ENCODE measurements at regions not wholly inside any gene's neighbourhood (a gene's known extent, or its start where the extent isn't known, plus 50 kb on each side); places are given as distances from the start of the nearest gene placed in this dataset.
A peak's percentile ranks its signal among the peaks of the same experiment; 100 is the strongest.

GRCh38 chr15:38670128-38671005 lies 105.8 kb upstream of the RASGRP1 start:
- no CpG with 5 or more reads among the region's 3 CpGs for WGBS, 2 donors (ENCODE audit: extremely low coverage in 2 of 2, insufficient read length in 2 of 2, insufficient replicate concordance in 1 of 2)
- Histone ChIP-seq H2BK15ac (ENCODE audit: low read length) (no peak overlapping the region), H3K4me2 (ENCODE audit: insufficient read depth, low read length, poor library complexity, severe bottlenecking) (no peak overlapping the region), H2BK12ac (ENCODE audit: low read length) (no peak overlapping the region), H3K4ac (ENCODE audit: low read length) (no peak overlapping the region), H3K23ac (ENCODE audit: low read depth, low read length, poor library complexity) (no peak overlapping the region), H3K9ac (ENCODE audit: low read depth, low read length, poor library complexity) (no peak overlapping the region), H3K27ac (replicated peaks; ENCODE audit: low read length) (no peak overlapping the region), H2AFZ (ENCODE audit: low read length) (no peak overlapping the region), H3K4me3 (ENCODE audit: low read length in 2 of 2) (no peak overlapping the region), H4K8ac (ENCODE audit: low read depth, low read length) (no peak overlapping the region), H3K14ac (ENCODE audit: low read length) (no peak overlapping the region), H3K9me3 (replicated peaks in 1 of 2; ENCODE audit: control insufficient read depth in 2 of 2, insufficient read depth in 1 of 2, low read depth in 1 of 2, low read length in 2 of 2) (no peaks in the 10 kb centered on the region), H2BK120ac (ENCODE audit: low read depth, low read length) (no peak overlapping the region), H2BK5ac (ENCODE audit: low read length) (no peak overlapping the region), H3K79me1 (ENCODE audit: low read depth, low read length) (no peaks in the 10 kb centered on the region), H3K4me1 (ENCODE audit: control insufficient read depth in 2 of 2, insufficient read depth in 1 of 2, low read depth in 1 of 2, low read length in 2 of 2) (peaks cover 0 to 17% of the 10 kb centered on the region in 2 donors), H3K36me3 (replicated peaks in 1 of 2; ENCODE audit: control insufficient read depth in 2 of 2, insufficient read depth in 2 of 2, low read length in 2 of 2) (no peaks in the 10 kb centered on the region), H4K91ac (ENCODE audit: low read depth, low read length, poor library complexity) (no peak overlapping the region), H3K27me3 (ENCODE audit: control insufficient read depth in 3 of 3, insufficient read depth in 3 of 3, low read depth in 1 of 3, low read length in 3 of 3) (no peaks in the 10 kb centered on the region), H2AK5ac (ENCODE audit: low read depth, low read length) (no peak overlapping the region), H3K18ac (ENCODE audit: low read length) (no peak overlapping the region)
- DNase-seq (ENCODE audit: low spot score): no peak

GRCh38 chr15:38671006-38671387 lies 106.4 kb upstream of the RASGRP1 start:
- Histone ChIP-seq H4K8ac (ENCODE audit: low read depth, low read length) (no peak overlapping the region), H2AK5ac (ENCODE audit: low read depth, low read length) (no peak overlapping the region), H3K14ac (ENCODE audit: low read length) (no peak overlapping the region), H2AFZ (ENCODE audit: low read length) (no peak overlapping the region), H2BK12ac (ENCODE audit: low read length) (no peak overlapping the region), H3K79me1 (ENCODE audit: low read depth, low read length) (no peaks in the 10 kb centered on the region), H2BK120ac (ENCODE audit: low read depth, low read length) (no peak overlapping the region), H3K9me3 (replicated peaks in 1 of 2; ENCODE audit: control insufficient read depth in 2 of 2, insufficient read depth in 1 of 2, low read depth in 1 of 2, low read length in 2 of 2) (no peaks in the 10 kb centered on the region), H2BK5ac (ENCODE audit: low read length) (no peak overlapping the region), H3K27ac (replicated peaks; ENCODE audit: low read length) (no peak overlapping the region), H3K18ac (ENCODE audit: low read length) (no peak overlapping the region), H3K4me3 (ENCODE audit: low read length in 2 of 2) (no peak overlapping the region), H4K91ac (ENCODE audit: low read depth, low read length, poor library complexity) (no peak overlapping the region), H3K23ac (ENCODE audit: low read depth, low read length, poor library complexity) (no peak overlapping the region), H3K36me3 (replicated peaks in 1 of 2; ENCODE audit: control insufficient read depth in 2 of 2, insufficient read depth in 2 of 2, low read length in 2 of 2) (no peaks in the 10 kb centered on the region), H3K4me1 (ENCODE audit: control insufficient read depth in 2 of 2, insufficient read depth in 1 of 2, low read depth in 1 of 2, low read length in 2 of 2) (peaks cover 0 to 17% of the 10 kb centered on the region in 2 donors), H3K27me3 (ENCODE audit: control insufficient read depth in 3 of 3, insufficient read depth in 3 of 3, low read depth in 1 of 3, low read length in 3 of 3) (no peaks in the 10 kb centered on the region), H3K9ac (ENCODE audit: low read depth, low read length, poor library complexity) (no peak overlapping the region), H2BK15ac (ENCODE audit: low read length) (no peak overlapping the region), H3K4me2 (ENCODE audit: insufficient read depth, low read length, poor library complexity, severe bottlenecking) (no peak overlapping the region), H3K4ac (ENCODE audit: low read length) (no peak overlapping the region)
- DNase-seq (ENCODE audit: low spot score): no peak
- WGBS, 2 donors (ENCODE audit: extremely low coverage in 2 of 2, insufficient read length in 2 of 2, insufficient replicate concordance in 1 of 2): no CpG with 5 or more reads among the region's 2 CpGs

- no peak overlapping the region for H2AFZ ChIP-seq (ENCODE audit: low read length)
- no peak overlapping the region for H4K8ac ChIP-seq (ENCODE audit: low read depth, low read length)
- no peak overlapping the region for H3K27ac ChIP-seq (replicated peaks; ENCODE audit: low read length)
- H3K23ac ChIP-seq (ENCODE audit: low read depth, low read length, poor library complexity): no peak overlapping the region
- H2BK120ac ChIP-seq (ENCODE audit: low read depth, low read length): no peak overlapping the region
- no CpG with 5 or more reads among the region's 6 CpGs for WGBS, 2 donors (ENCODE audit: extremely low coverage in 2 of 2, insufficient read length in 2 of 2, insufficient replicate concordance in 1 of 2)
- H3K18ac ChIP-seq (ENCODE audit: low read length): peak overlapping the region; percentile 90
- no peak overlapping the region for H3K14ac ChIP-seq (ENCODE audit: low read length)
- H3K4me3 ChIP-seq (ENCODE audit: low read length in 2 of 2): no peak overlapping the region
- H2BK5ac ChIP-seq (ENCODE audit: low read length): no peak overlapping the region
- no peak overlapping the region for H4K91ac ChIP-seq (ENCODE audit: low read depth, low read length, poor library complexity)
- H3K4me1 ChIP-seq (ENCODE audit: control insufficient read depth in 2 of 2, insufficient read depth in 1 of 2, low read depth in 1 of 2, low read length in 2 of 2): peaks cover 0 to 17% of the 10 kb centered on the region in 2 donors
- no peak overlapping the region for H3K9ac ChIP-seq (ENCODE audit: low read depth, low read length, poor library complexity)
- no peak overlapping the region for H2BK15ac ChIP-seq (ENCODE audit: low read length)
- H3K27me3 ChIP-seq (ENCODE audit: control insufficient read depth in 3 of 3, insufficient read depth in 3 of 3, low read depth in 1 of 3, low read length in 3 of 3): no peaks in the 10 kb centered on the region
- no peak overlapping the region for H2BK12ac ChIP-seq (ENCODE audit: low read length)
- no peaks in the 10 kb centered on the region for H3K79me1 ChIP-seq (ENCODE audit: low read depth, low read length)
- no peak overlapping the region for H3K4ac ChIP-seq (ENCODE audit: low read length)
- H3K36me3 ChIP-seq (replicated peaks in 1 of 2; ENCODE audit: control insufficient read depth in 2 of 2, insufficient read depth in 2 of 2, low read length in 2 of 2): no peaks in the 10 kb centered on the region
- peak overlapping the region; percentile 23 for H2AK5ac ChIP-seq (ENCODE audit: low read depth, low read length)
- no peak overlapping the region for H3K4me2 ChIP-seq (ENCODE audit: insufficient read depth, low read length, poor library complexity, severe bottlenecking)
- no peaks in the 10 kb centered on the region for H3K9me3 ChIP-seq (replicated peaks in 1 of 2; ENCODE audit: control insufficient read depth in 2 of 2, insufficient read depth in 1 of 2, low read depth in 1 of 2, low read length in 2 of 2)
- no peak for DNase-seq (ENCODE audit: low spot score)
Measured at GRCh38 chr15:38671675-38672254, 107.2 kb upstream of the RASGRP1 start.

- no peak overlapping the region for H2BK12ac ChIP-seq (ENCODE audit: low read length)
- H3K9ac ChIP-seq (ENCODE audit: low read depth, low read length, poor library complexity): no peak overlapping the region
- H3K14ac ChIP-seq (ENCODE audit: low read length): no peak overlapping the region
- no peaks in the 10 kb centered on the region for H3K79me1 ChIP-seq (ENCODE audit: low read depth, low read length)
- no peaks in the 10 kb centered on the region for H3K27me3 ChIP-seq (ENCODE audit: control insufficient read depth in 3 of 3, insufficient read depth in 3 of 3, low read depth in 1 of 3, low read length in 3 of 3)
- WGBS, 2 donors (ENCODE audit: extremely low coverage in 2 of 2, insufficient read length in 2 of 2, insufficient replicate concordance in 1 of 2): no CpG with 5 or more reads among the region's 1 CpG
- no peak overlapping the region for H3K4me2 ChIP-seq (ENCODE audit: insufficient read depth, low read length, poor library complexity, severe bottlenecking)
- no peak overlapping the region for H3K18ac ChIP-seq (ENCODE audit: low read length)
- H4K91ac ChIP-seq (ENCODE audit: low read depth, low read length, poor library complexity): no peak overlapping the region
- no peaks in the 10 kb centered on the region for H3K9me3 ChIP-seq (replicated peaks in 1 of 2; ENCODE audit: control insufficient read depth in 2 of 2, insufficient read depth in 1 of 2, low read depth in 1 of 2, low read length in 2 of 2)
- no peak for DNase-seq (ENCODE audit: low spot score)
- no peak overlapping the region for H3K4ac ChIP-seq (ENCODE audit: low read length)
- H4K8ac ChIP-seq (ENCODE audit: low read depth, low read length): no peak overlapping the region
- no peak overlapping the region for H2BK120ac ChIP-seq (ENCODE audit: low read depth, low read length)
- no peaks in the 10 kb centered on the region for H3K36me3 ChIP-seq (replicated peaks in 1 of 2; ENCODE audit: control insufficient read depth in 2 of 2, insufficient read depth in 2 of 2, low read length in 2 of 2)
- no peak overlapping the region for H3K4me3 ChIP-seq (ENCODE audit: low read length in 2 of 2)
- no peak overlapping the region for H2AFZ ChIP-seq (ENCODE audit: low read length)
- no peak overlapping the region for H2BK5ac ChIP-seq (ENCODE audit: low read length)
- no peak overlapping the region for H3K27ac ChIP-seq (replicated peaks; ENCODE audit: low read length)
- no peak overlapping the region for H2BK15ac ChIP-seq (ENCODE audit: low read length)
- no peak overlapping the region for H3K23ac ChIP-seq (ENCODE audit: low read depth, low read length, poor library complexity)
- peaks cover 0 to 17% of the 10 kb centered on the region in 2 donors for H3K4me1 ChIP-seq (ENCODE audit: control insufficient read depth in 2 of 2, insufficient read depth in 1 of 2, low read depth in 1 of 2, low read length in 2 of 2)
- no peak overlapping the region for H2AK5ac ChIP-seq (ENCODE audit: low read depth, low read length)
Measured at GRCh38 chr15:38672273-38672672, 107.7 kb upstream of the RASGRP1 start.

Measured in neuronal stem cell (in vitro differentiated cells).